ELR (cell line): ENCODE measurements at regions not wholly inside any gene's neighbourhood (a gene's known extent, or its start where the extent isn't known, plus 50 kb on each side); places are given as distances from the start of the nearest gene placed in this dataset.
"Not testable (repeated sequence)": the region's sequence is repeated elsewhere in the genome, so short reads cannot be mapped to it uniquely, and the experiment has no call there.

Experiments used
- DNase-seq: peaks from one replicate; pipeline ENCODE4 v3.0.0-alpha.2; 2015; ENCODE audit warnings: low read depth

DNA sequence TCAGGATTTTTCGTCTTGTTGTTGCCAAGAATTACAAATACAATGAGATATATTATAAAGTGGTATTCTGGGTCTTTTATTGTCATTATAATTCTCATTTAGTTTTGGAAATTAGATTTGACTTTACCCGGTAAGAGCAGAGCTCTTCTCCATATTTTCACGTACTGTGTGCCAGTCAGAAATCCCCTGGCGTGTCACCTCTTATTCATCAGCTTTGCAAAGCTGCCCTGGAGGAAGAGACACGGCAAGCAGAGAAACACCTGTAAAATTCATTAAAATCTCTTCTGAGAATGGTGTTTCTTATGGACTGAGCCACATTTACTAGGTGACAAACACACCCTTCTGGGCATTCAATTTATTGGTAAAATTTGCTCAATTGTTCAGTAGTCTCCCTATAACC, 440.4 kb downstream of the HINT1 start:
- DNase-seq: no peak

DNA sequence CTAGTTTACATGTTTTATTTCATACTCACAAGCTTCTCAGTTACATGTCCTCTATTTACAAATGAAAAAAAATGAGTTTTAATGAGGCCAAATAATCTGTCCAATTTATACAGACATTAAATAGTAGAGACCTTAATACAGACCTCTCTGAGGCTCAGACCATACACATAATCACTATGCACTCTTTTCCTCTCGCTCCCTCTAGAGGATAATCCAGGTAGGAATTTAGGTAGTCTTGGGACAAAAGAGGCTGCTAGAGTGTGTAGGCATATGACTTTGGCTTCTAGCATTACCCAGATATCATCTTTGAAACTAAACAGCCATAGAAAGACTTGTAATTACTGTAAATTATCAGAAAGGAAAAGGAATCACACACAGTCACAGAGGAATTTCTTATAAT, 444.7 kb downstream of the HINT1 start:
- DNase-seq: peak; percentile 67

DNA sequence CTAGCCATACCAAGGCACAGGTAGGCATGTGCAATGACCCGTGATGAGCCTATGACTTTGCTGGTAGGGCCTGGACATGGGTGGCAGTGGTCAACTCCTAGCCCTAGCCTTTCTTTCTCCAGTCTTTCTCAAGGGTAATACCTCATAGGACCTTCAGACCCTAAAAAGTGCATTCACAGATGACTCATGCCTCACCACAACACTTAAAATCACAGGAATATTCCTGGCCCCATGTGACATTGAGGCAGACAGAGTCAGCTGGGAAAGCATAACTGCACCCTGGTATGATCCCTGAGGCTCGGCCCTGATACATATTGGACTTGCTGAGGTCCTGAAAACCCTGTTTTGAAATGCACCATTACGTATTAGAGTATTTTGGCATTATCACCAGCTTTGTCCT, 449.5 kb downstream of the HINT1 start:
- DNase-seq: peak; percentile 59

DNA sequence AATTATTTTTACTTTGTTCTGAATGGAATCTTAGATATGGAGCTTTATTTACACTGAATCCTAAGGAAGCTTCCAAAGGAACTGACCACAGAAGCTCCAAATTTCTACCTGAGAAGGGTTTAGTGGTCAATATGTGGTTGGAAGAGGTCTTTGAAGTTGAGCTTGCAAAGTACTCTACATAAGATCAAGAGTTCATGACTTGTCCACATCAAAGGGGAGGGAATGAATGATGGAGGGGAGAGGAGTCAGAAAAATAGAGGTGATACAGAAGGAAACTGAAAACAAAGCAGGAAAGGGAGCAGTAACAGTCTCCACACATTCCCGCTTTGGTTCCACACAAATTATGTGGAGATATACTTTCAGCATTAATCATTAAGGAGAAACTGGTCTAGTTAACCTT, 450.9 kb downstream of the HINT1 start:
- no peak for DNase-seq

DNA sequence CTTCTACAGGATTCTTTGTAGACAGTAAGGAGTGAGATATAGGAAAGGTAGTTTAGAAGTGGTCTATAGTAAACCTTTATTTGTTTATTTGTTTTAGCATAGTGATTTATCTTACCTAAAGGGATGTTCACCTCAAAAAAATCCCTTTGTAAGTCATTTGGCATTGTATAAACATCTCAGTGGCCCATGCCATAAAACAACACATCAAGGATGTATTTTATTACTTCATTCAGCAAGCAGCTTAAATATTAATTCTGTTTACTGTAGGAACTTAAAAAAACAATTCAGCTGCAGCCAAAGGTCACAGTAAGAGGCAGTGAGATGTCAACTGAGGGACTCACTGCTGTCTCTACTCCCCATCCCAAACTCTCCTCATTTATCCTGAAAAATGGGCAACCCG, 452.7 kb downstream of the HINT1 start:
- DNase-seq: no peak

DNA sequence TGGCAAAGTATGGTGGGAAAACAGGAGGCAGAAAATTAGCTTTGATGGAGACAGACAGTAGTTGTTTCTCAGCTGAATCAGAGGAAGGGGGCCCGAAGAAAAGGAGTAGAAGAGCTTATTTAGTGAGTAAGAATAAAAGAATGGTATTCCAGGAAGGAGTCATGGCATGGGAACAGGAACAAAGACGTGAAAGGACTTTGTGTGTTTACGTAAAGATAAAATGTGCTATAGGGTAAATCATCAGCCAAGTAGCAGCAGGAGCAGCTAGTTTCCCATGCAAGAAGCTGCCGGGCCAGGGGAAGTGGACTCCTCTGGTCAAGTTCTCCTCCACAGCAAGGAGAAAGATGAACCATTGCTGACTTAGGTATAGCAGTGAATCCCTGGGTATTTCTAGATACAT, 454.5 kb downstream of the HINT1 start:
- peak; percentile 83 for DNase-seq

DNA sequence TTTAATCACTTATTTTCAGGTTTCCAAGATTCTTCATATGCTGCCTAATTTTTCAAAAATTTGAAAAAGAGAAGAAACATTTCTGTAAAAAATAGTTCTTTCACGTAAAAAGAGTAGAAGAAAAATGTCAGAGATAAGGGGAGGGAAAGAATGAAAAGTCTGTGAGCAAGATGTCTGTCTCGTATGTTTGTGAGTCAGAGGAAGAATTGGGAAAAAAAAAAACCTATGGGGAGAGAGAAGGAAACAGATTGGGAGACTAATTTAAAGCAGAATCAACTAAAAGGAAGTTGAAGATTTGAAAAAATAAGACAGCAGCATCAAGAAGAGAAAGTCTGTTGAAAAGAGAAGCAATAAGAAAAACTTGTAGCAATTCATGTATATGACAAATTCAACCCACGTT, 456.3 kb downstream of the HINT1 start:
- DNase-seq: peak; percentile 52

DNA sequence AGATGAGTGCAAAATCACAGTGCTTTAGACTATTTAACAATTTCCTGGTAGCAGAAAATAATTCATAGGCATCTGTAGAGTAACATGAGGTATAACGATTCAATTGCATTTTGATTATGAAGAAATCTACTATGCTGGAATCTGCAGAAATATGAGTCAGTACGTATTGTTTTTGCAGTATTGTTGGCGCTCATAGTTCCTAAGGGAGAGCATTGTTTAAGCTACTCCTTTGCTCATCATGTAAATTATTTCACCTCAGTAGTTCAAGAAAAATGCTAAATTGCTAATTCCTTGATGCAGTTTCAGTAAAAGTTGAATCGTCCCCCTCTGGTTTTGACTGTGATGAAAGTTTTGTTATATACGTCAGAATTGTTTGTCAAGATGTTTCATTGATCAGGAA, 458.4 kb downstream of the HINT1 start:
- DNase-seq: no peak

DNA sequence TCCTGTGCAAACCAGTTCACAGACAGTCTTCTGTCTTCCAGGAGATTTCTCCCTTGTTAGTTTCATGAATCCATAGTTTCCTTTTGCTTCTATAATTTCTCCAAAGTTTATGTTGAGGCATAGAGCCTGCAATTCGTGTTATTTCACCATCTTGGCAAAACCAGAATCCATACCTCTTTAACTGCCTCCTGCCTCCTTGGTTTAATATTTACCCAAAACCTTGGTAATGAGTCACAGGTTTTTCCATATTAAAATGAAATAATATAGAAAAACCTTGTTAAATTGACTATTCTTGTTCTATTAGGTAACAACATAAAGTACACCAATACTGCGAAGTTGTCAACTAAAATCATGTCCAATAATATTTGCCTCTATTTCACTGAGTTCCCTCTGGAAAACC, 459.7 kb downstream of the HINT1 start:
- DNase-seq: no peak

DNA sequence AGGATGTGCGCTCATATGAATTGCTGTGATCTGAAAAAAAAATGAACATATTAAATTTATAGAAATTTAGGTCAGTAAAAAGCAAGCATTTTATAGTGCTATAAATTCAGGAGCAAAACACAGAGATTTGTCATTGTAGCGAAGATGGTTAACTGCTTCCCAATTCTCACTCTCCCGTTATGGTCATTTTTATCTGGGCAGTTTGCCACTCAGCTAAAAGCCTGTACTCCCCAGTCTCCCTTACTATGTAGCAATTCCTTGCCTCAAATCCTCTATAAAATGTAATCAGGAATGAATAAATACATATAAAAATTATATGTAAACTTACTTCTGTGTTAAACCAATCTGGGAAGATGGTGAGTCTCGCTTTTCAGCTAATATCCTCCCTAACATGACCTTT, 471.5 kb downstream of the HINT1 start:
- no peak for DNase-seq

DNA sequence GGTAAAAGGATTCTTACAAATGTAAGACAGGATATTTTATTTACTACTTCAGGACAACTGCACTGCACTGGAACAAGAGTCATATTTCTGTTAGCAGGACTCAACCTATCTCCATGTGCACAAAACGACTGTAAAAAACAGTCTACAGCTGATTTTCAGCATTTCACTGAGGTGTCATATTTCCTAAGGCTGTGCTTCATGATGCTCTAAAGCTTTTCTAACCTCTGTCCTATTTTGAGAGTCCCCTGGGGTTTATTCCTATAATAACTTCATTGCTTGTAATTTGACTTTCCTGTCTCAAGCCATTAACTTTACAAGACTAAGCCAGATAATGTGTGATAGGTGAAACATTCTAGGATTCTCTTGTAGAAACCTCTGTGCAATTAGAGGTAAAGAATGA, 472.3 kb downstream of the HINT1 start:
- no peak for DNase-seq

DNA sequence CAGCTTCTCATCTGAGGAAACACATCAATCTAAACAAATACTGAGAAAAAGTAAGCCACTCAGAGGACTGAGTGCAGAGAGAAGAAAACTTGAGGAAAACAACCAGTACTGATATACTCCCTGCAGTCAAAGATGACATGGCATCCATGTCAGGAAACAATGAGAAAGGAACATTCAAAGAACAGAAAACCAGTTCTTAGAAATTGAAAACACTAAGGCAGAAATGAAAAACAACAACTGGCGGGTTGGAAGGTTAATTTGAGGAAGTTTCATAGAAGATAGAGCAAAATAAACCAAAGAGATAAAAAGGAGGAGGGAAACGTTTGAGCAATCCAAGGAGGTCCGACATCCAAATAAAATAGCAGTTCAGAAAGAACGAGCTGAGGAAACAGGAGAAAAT, 475.2 kb downstream of the HINT1 start:
- no peak for DNase-seq

DNA sequence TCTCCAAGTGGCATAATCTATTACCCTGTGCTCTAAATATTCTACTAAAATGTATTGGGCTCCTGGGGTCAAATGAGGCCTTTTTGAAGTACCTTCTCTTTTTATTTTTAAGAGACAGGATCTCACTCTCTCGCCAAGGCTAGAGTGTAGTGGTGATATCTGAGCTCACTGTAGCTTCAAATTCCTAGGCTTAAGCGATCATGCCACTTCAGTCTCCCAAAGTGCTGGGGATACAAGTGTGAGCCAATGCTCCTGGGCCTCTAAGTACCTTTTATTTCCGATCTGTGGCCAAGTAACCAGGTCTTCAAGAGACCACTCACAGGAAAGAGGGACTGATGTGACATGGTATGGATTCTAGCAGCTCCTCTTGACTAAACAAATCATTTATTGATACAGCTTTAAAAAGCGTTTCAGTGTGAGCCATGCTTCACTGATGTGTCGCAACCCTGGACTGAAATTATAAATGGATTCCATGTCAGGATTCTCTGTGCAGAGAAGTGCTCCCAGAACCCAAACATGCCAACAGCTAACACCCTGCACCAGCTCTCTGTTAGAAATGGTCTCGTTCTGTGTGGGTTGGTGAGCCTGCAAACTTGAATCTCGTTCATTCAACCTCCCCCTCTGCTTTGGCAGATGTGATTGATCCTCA, 477.8 kb downstream of the HINT1 start:
- DNase-seq: no peak

DNA sequence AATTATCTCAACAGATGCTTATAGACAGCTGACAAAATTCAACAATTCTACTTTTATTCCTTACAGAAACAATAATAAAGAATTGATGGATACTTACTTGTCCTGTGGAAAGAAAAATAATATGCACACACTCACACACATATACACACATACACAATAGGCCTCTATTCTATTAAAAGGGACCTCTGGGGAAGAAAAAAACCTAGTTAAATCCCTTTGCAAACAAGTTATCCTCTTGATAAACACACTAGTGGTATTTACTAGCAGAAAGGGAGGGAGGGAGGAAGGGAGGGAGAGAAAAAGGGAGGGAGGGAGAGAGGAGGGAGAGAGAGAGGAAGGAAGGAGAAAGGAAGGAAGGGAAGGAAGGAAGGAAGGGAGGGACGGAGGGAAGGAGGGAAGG, 486.4 kb downstream of the HINT1 start:
- no peak for DNase-seq

DNA sequence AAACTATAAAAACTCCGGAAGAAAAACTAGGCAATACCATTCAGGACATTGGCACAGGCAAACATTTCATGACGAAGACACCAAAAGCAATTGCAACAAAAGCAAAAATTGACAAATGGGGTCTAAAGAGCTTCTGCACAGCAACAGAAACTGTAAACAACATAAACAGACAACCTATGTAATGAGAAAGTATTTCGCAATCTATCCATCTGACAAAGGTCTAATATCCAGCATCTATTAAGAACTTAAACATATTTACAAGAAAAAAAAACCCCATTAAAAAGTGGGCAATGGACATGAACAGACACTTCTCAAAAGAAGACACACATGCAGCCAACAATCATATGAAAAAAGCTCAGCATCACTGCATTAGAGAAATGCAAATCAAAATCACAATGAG, 498.6 kb downstream of the HINT1 start:
- no peak for DNase-seq

DNA sequence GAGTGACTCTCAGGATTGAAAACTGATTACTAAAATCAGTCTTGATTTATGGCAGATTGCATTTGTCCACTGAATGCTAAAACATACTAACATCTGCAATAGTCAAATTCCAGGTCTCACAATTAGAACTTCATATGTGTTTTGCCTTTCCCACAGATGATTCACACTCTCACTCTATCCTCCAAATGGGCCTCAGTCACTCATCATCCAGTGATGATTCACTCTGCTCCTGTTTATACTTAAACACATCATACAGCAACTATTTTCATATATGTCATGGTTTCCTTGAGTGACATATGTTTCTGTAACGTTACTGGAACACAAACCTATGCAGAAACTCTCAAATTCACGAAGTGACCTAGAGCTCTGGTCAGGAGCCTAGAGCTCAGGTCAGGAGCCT, 512.9 kb downstream of the HINT1 start:
- DNase-seq: peak; percentile 87

DNA sequence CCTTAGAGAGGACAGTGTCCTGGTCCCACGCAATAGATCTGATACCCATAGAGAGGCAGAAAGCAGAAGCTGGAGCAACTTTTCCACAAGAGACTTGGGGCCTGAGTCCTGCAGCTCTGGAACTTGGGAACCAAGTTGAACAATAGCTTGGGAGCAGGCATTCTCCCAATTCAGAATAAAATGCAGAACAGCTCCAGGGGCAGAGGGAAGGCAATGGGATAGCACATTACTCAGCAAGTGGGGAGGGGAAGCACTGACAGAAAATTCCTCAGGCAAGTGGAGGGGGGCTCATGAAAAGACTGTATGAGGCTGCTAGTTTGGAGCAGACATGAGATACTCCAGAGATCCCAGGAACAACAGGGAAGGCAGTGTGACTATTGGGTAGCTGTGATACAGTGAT, 513.6 kb downstream of the HINT1 start:
- DNase-seq: no peak

DNA sequence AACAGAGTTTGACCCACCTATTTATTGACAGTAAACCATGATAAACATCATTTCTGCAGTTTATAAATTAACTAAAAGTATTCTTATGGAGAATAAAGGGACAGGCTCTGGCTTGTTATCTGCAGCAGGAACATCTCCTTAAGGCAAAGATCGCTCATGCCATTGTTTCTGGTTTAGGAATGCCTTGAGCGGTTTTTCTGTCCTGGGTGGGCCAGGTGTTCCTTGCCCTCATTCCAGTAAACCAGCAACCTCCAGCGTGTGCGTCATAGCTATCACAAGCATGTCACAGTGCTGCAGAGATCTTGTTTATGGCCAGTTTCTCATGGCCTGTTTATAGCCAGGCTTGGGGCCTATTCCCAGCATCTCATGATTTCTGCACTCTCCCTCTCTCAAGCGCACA, 521.7 kb downstream of the HINT1 start:
- DNase-seq: no peak

DNA sequence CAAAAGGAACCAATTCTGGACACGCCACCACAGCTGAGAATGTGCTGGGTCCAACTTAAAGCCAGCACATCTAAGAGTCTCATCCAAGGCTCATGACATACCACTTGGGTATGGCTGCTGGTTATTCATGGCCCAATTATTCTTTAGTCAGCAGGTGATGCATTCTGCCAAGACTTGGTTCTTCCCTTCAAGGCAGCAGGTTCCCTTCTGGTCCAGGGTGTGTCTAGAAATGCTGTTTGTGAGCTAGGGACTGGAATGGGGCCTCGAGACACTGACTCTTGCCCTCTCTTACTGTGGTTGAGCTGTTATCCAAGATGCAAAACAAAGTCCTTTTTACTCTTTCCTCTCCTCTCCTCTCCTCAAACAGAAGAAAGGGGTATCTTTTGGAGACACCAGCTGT, 522.6 kb downstream of the HINT1 start:
- peak; percentile 15 for DNase-seq

DNA sequence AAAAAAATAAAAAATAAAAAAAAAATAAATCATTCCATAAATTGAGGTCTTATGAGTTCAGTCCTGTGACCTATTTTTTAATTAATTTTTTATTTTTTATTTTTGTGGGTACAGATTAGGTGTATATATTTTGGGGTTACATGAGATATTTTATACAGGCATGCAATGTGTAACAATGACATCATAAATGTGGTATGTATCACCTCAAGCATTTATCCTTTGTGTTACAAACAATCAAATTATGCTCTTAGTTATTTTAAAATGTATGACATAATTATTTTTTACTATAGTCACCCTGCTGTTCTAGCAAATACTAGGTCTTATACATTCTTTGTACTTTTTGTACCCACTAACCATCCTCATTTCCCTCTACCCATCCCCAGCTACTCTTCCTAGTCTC, 537.9 kb downstream of the HINT1 start:
- no peak for DNase-seq

DNA sequence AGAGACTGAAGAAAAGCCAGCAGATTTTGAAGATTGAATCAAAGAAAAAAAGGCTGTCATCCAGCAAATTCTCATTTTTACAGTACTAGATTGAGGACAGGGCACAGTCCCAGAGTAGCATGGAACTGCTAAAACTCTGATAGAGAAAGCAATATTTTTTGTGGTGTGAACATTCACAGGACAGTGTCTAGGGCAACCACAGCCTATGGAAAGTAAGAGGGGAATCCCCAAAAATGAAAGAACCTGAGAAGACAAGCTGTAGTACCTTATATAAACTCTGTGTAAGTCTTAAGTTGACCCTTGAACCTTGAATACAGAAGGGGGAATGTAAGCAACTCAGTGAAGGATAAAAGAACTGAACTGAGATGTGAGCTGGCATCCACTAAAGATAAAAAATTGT, 540.3 kb downstream of the HINT1 start:
- no peak for DNase-seq

DNA sequence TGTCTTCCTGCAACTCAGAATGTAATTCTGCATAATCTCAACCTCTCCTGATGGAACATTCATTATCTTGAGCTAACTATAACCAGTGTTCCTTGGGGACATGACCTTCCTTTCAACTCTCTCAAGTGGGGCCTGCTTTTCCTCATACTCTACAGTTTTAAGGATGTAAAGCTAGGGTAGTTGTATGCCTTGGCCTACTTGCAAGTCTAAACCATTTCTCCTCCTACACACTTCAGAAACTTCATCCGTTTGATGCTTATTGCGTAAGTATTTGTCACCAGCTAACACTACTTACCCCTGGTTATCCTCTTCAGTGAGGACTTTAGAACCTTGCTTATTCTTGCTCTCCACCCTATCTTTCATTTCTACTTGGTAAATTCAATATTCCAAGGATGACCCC, 548.9 kb downstream of the HINT1 start:
- DNase-seq: no peak

DNA sequence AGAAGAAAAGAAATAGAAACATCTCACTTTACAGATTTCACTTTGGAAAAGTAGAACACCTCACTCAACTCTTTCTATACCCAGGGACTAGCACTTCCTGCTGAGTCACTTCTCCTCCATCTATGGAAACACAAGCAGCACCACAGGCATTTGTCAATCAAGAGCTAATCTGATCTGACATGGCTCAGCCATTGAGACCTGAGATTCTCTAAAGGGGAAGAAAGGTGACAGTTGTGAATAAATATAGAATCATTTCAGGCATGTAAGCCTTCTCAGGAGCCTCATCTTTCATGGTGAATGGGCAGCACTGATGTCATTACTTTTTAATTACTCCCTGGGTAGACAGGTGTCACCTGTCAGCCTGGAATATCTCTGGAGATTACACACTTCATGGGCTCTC, 559.8 kb downstream of the HINT1 start:
- DNase-seq: peak; percentile 1

DNA sequence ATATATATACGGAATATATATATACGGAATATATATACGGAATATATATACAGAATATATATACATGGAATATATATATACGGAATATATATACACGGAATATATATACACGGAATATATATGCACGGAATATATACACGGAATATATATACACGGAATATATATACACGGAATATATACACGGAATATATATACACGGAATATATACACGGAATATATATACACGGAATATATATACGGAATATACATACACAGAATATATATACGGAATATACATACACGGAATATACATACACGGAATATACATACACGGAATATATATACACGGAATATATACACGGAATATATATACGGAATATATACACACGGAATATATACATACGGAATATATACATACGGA, 568.4 kb downstream of the HINT1 start:
- DNase-seq: not testable (repeated sequence)

DNA sequence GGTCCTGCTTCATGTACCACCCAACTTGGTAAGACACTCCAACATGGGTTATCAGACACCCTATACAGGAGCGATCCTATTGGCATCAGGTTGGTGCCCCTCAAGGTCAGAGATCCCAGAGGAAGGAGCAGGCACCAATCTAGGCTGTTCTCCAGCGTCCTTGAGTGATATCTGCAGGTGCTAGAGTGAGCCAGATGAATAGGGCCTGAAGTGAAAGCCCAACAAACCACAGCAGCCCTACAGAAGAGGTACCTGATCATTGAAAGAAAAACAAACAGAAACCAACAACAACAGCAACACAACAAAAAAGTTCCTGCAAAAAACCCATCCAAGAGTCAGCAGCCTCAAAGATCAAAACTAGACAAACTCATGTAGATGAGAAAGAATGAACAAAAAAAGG, 584.8 kb downstream of the HINT1 start:
- no peak for DNase-seq
